NCI-H2196 treated with DMSO at 0.1 percent for 48 hours (cell line): ENCODE measurements at regions not wholly inside any gene's neighbourhood (a gene's known extent, or its start where the extent isn't known, plus 50 kb on each side); places are given as distances from the start of the nearest gene placed in this dataset.
A peak's percentile ranks its signal among the peaks of the same experiment; 100 is the strongest.

ENCODE experiments used
- DNase-seq: peaks from one replicate; lab custom pipeline; 2025; ENCODE audit not compliant: unreplicated experiment; lab: John Stamatoyannopoulos, UW

DNA sequence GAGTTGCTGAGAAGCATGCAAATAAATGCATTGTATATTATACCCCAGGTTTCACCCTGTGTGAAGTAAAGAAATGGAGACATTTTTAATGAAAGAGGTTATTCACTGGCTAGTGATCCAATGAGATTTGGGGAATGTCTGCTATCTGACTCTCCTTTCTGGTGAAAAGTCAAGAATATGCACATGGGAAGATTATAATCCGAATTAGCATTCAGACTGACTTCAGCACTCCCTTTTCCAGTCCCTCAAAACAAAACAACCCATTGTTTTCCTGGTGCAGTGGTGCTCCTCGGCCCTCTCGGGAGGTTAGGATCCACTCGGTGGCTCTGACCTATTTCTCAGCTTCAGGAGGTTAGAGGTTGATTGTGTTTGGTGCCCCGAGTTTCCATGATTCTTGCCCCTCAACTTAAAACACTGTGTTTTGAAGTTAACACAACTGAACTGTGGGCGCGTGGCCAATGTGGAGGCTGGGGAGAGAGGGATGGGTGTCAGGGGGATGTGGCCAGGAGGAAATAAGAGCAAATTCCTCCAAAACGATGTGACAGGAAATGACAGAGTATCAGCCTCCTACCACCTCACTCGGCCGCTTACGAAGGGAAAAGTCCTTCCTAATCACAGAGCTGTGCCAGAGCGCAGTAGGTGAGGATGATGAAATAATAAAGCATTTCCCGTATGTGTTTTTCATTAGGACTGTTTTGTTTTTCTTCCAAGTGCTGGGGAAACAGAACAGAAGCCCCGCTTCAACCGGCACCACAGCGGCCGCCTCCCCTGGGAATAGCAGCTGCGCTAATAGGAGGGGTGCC lies 440.1 kb downstream of the MTX2 start:
- DNase-seq, result no peak

GRCh38 chr2:176709991-176710390 lies 440.7 kb downstream of the MTX2 start:
- DNase-seq, result no peak

- no peak for DNase-seq
Observed at GRCh38 chr2:176710657-176711186, 441.5 kb downstream of the MTX2 start.

DNA sequence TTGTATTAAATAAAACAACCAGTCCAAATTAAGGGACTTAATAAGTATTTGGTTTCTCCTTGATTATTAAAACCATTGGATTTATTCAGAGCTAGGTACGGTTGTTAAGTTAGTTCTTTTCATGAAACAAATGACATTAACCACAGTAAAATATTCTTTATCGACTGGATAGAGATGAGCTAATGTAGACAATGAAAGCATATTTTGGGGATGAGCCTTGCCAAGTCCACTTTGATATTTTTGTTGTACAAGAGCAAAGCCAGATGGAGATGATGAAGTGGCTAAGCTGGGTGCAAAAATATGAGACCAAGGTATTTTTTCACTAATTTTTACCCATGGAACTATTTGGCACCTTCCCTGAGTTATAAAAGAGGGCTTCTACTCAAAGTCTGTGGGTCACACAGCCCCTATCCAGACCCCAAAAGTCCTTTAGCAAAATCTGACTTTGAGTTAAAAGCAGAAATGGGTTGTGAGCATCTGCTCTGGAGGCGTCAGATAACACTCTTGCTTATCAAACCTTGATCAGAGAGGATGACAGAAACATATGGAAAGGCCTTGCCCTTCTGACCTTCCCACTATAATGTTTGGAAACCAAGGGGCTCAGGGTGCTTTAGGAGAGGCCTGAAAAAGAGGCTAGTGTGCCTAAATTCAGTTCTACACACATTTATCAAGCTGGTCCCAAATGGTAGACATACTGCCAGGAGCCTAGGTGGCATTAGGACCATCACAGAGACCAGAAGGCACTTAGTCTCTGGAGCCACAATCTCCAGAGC lies 456.8 kb downstream of the MTX2 start:
- DNase-seq, result no peak

- no peak for DNase-seq
Observed at GRCh38 chr2:176727696-176728095, 458.5 kb downstream of the MTX2 start.

- peak; percentile 32 for DNase-seq
Observed at GRCh38 chr2:176729706-176730569, 460.7 kb downstream of the MTX2 start.

GRCh38 chr2:176732780-176733179 lies 463.5 kb downstream of the MTX2 start:
- no peak for DNase-seq

- DNase-seq, result no peak
Observed at GRCh38 chr2:176733698-176734430, 464.6 kb downstream of the MTX2 start.

- DNase-seq, result no peak
Observed at GRCh38 chr2:176734868-176735267, 465.6 kb downstream of the MTX2 start.

DNA sequence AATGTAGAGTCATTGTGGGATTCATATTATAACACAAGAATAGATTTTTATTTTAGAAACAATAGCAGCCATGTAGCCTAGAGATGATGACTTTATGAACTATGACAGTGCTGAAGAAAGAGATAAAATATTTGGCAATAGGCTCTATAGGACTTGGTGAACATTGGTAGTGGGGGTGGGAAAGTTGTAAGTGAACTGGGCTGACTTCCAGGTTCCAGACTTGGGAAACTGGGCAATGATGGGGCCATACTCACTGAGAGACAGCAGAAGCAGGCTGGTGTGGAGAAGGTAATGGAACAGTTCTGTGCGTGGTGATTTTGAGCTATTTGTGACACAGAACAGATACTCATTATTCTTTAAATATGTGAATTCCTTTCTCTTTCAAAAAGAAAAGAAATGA lies 470.3 kb upstream of the HNRNPA3 start:
- DNase-seq, result no peak

DNA sequence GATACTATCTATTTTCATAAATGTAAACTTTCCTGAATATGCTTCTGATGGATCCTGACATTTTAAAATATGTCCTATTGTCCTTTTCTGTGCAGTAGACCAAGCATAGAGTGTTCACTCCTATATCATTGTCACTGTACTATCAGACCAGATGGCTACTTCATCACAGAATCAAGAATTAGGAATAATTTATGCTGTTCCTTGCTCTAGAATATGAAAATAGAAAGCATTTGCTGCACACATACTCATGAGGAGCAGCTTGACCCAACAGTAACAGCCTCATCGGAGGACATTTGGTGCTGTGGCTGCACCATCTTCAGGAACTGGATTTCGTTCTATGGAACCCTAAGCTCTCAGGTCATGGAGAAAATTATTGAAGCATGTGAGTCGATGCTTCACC lies 468.9 kb upstream of the HNRNPA3 start:
- DNase-seq, result no peak

- no peak for DNase-seq
Observed at GRCh38 chr2:176744146-176744545, 468.4 kb upstream of the HNRNPA3 start.

DNA sequence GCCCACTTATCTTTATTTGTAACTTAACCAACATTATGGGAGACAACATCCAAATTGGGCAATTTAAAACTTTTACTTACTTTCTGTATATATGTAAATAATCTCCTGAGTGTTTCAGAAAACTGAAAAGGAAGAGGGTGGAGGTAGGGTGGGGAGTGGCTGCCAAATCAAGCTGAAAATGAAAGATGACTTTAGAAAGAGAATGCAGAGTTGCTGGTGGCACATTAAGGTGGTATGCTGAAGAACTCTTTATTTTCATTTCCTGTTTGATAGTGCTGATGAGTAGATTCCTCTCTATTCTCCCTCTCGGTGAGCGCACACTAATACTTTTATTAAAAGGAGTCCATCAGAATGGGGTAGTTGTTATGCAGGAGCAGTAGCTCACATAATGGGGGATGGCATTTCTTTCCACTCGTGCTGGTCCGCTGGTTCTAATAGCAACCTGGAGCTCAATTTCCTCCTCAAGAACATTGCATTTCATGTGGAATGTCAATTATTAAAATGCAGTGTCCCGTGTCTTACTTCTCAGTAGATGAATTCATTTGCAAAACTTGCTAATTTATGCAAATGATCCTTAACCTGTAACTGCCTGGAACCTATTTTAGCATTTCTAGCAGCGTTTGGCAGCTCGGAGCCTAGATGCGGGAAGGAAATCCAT lies 466.9 kb upstream of the HNRNPA3 start:
- no peak for DNase-seq

GRCh38 chr2:176746411-176746810 lies 466.2 kb upstream of the HNRNPA3 start:
- DNase-seq, result no peak

- DNase-seq, result no peak
Observed at GRCh38 chr2:176747506-176747905, 465.1 kb upstream of the HNRNPA3 start.

DNA sequence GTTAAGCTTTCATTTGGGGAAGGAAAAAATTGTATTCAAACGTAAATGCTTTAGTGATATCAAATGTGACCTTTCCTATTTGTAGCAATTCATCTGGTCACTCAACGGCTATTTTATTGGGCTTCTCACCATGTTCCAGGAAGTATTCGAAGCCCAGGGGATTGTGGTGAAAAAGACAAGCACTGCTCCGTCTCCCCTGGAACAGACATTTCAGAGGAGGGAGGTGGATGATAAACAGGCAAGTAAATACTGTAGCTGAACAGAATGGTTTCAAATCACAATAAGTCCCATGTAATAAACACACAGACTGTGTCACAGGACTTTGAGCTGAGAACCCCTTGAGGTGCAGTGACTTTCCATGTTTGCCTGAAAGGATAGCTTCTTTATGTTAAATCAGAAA lies 464.7 kb upstream of the HNRNPA3 start:
- no peak for DNase-seq

- no peak for DNase-seq
Observed at GRCh38 chr2:176748662-176749061, 463.9 kb upstream of the HNRNPA3 start.

DNA sequence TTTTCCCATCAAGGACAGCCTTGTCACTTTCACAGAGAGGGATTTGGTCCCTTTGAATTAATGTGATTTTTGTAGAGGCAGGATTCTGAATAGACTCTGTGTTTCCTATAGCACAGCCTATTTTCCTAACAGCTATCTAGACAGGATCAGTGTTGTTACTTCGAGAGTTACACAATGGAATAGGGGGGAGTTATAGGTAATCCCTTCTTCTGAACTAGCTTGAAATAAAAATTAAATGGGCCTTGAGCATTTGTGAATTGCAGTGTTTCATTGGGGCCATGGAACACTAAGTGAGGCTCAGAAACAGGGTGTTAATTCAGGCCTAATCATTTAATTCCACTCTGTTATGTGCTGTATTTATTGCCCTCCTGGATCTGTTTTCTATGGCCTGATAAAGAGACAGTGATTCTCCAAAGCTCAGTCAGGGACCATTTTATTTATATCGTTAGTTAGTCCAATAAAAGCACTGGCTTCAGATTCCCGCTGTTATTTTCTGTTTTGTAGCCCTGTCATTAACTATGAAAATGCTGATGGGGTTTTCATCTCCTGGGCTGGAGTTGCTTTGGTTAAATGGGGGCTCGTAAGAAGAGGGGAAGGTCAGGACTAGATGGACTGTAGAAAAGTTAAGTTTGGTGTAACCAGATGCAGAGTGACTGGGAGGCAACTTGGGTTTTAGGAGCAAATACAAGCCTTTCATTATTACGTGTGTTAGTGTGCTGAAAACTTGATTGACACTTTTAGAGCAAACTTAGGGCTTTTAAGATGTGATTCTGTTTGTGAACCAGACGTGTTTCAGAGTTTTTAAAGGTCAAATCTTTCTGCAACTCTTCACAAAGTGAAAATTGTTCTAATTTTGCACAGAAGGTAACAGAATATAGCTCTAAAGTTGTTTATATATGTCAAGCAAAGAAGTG lies 461.0 kb upstream of the HNRNPA3 start:
- no peak for DNase-seq

DNA sequence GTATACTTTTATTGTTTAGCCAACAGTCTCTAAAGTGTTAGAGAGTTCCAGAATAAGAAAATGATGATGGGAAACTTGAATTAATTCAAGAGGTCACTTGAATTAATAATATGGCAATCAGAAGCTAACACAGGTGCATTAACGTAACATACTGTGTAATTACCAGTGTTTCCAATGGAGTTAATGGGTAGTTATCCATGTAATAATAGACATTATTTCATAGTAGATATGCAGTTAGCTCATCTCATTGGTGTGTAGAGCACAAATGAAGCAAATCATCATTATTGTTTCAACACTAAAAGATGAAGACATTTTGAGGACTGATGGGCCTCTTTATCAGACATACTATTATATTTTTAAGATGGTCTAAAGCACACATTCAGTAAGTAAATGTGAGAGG lies 460.3 kb upstream of the HNRNPA3 start:
- no peak for DNase-seq
